Natural killer cell (primary cell): ENCODE measurements at regions not wholly inside any gene's neighbourhood (a gene's known extent, or its start where the extent isn't known, plus 50 kb on each side); places are given as distances from the start of the nearest gene placed in this dataset.

Source experiments
- ATAC-seq, 3 donors: fragments of 150-1000 bp in 2 of 3; fragments of 200-7000 bp in 1 of 3; cut with Tn5 transposase; 1 replicate in 1 of 3; 2 replicates in 2 of 3; pipeline ENCODE4 v1.10.0; 2021; ENCODE audit warnings: mild to moderate bottlenecking in 2 of 3, moderate library complexity in 2 of 3
- DNase-seq, 2 donors: peaks; one replicate each; pipeline versions ENCODE4 v3.0.0 to v3.0.0-alpha.2; 2013 to 2021; ENCODE audit warnings: mixed read lengths in 1 of 2
- H3K27ac ChIP-seq: one replicate; pipeline ENCODE4 v1.5.1; 2013; ENCODE audit warnings: mild to moderate bottlenecking, low read length
- H3K27me3 ChIP-seq: one replicate; pipeline ENCODE4 v1.6.1; 2013; ENCODE audit warnings: low read length; ENCODE audit not compliant: control insufficient read depth, insufficient read depth
- H3K36me3 ChIP-seq: one replicate; pipeline ENCODE4 v1.6.1; 2013; ENCODE audit warnings: low read length; ENCODE audit not compliant: control insufficient read depth, insufficient read depth
- H3K4me1 ChIP-seq: one replicate; pipeline ENCODE4 v1.6.1; 2013; ENCODE audit warnings: low read length; ENCODE audit not compliant: control insufficient read depth, insufficient read depth
- H3K4me3 ChIP-seq: one replicate; pipeline ENCODE4 v1.5.1; 2013; ENCODE audit warnings: low read length
- H3K9me3 ChIP-seq: one replicate; pipeline ENCODE4 v1.6.1; 2013; ENCODE audit warnings: low read length; ENCODE audit not compliant: control insufficient read depth, insufficient read depth
- H3K27ac Mint-ChIP-seq, 2 donors: one replicate each; pipeline ENCODE4 v1.8.0; 2022; ENCODE audit warnings: mild to moderate bottlenecking in 2 of 2, mixed read lengths in 2 of 2, moderate library complexity in 1 of 2
- H3K27me3 Mint-ChIP-seq, 2 donors: one replicate each; pipeline ENCODE4 v1.8.0; 2022; ENCODE audit warnings: low read depth in 2 of 2, mixed read lengths in 2 of 2
- H3K36me3 Mint-ChIP-seq: one replicate; pipeline ENCODE4 v1.8.0; 2022; ENCODE audit warnings: mixed read lengths
- H3K4me1 Mint-ChIP-seq, 2 donors: one replicate each; pipeline ENCODE4 v1.8.0; 2022; ENCODE audit warnings: mixed read lengths in 2 of 2
- H3K4me3 Mint-ChIP-seq: one replicate; pipeline ENCODE4 v1.8.0; 2022; ENCODE audit warnings: mild to moderate bottlenecking, moderate library complexity, mixed read lengths
- H3K9me3 Mint-ChIP-seq, 2 donors: one replicate each; pipeline ENCODE4 v1.8.0; 2022; ENCODE audit warnings: mixed read lengths in 2 of 2
- CTCF ChIP-seq: fragments of 200-600 bp; IDR thresholded peaks from one replicate; pipeline ENCODE4 v1.8.0; 2022; ENCODE audit warnings: antibody characterized with exemption
- WGBS: methylation state at CpG from one replicate; pipeline ENCODE4 v1.1.7; 2013; ENCODE audit warnings: missing lambda C conversion rate; ENCODE audit not compliant: insufficient coverage; 5-methylcytosine and 5-hydroxymethylcytosine counted together
- intact Hi-C: fragments of 100-400 bp; cut with micrococcal nuclease; formaldehyde crosslinking; loops from one replicate; pipeline ENCODE4 v1.14.2; 2022

- 20% methylated on average over 1 of the region's 1 CpG for WGBS
- H3K4me1 ChIP-seq: peaks cover 4% of the 10 kb centered on the region
- Mint-ChIP-seq H3K4me3 (no peak overlapping the region), H3K27me3 (peaks cover 8 to 9% of the 10 kb centered on the region in 2 donors), H3K4me1 (no peaks in the 10 kb centered on the region), H3K27ac (no peak overlapping the region), H3K36me3 (no peaks in the 10 kb centered on the region), H3K9me3 (no peaks in the 10 kb centered on the region)
- H3K4me3 ChIP-seq: no peak overlapping the region
- H3K9me3 ChIP-seq: no peaks in the 10 kb centered on the region
- DNase-seq (no peak), ATAC-seq (no peak)
- H3K36me3 ChIP-seq: no peaks in the 10 kb centered on the region
- intact Hi-C loops: no loop called here
- no peak overlapping the region for H3K27ac ChIP-seq
- no peaks in the 10 kb centered on the region for H3K27me3 ChIP-seq
- no peak for TF ChIP-seq CTCF
Observed at GRCh38 chr10:47056247-47056510, 145.0 kb downstream of the PTPN20 start.

GRCh38 chr10:47057471-47057870 lies 146.2 kb downstream of the PTPN20 start:
- H3K4me3 Mint-ChIP-seq: no peak overlapping the region
- no peak overlapping the region for H3K27ac ChIP-seq
- H3K36me3 Mint-ChIP-seq: no peaks in the 10 kb centered on the region
- no peak for TF ChIP-seq CTCF
- ATAC-seq (no peak), DNase-seq (no peak)
- intact Hi-C loops: no loop called here
- no peak overlapping the region for H3K27ac Mint-ChIP-seq
- H3K4me1 Mint-ChIP-seq: no peaks in the 10 kb centered on the region
- H3K9me3 ChIP-seq: no peaks in the 10 kb centered on the region
- no peak overlapping the region for H3K4me3 ChIP-seq
- peaks cover 8 to 9% of the 10 kb centered on the region in 2 donors for H3K27me3 Mint-ChIP-seq
- H3K27me3 ChIP-seq: no peaks in the 10 kb centered on the region
- 91% methylated on average over 6 of the region's 6 CpGs for WGBS
- H3K36me3 ChIP-seq: no peaks in the 10 kb centered on the region
- no peaks in the 10 kb centered on the region for H3K9me3 Mint-ChIP-seq
- peaks cover 4% of the 10 kb centered on the region for H3K4me1 ChIP-seq

GRCh38 chr10:47058032-47058702 lies 146.9 kb downstream of the PTPN20 start:
- 91% methylated on average over 9 of the region's 9 CpGs for WGBS
- Mint-ChIP-seq H3K4me3 (no peak overlapping the region), H3K9me3 (no peaks in the 10 kb centered on the region), H3K27ac (no peak overlapping the region), H3K4me1 (no peaks in the 10 kb centered on the region), H3K27me3 (peaks cover 8 to 9% of the 10 kb centered on the region in 2 donors), H3K36me3 (no peaks in the 10 kb centered on the region)
- H3K27me3 ChIP-seq: no peaks in the 10 kb centered on the region
- no peak overlapping the region for H3K27ac ChIP-seq
- no peak for ATAC-seq
- H3K4me3 ChIP-seq: no peak overlapping the region
- TF ChIP-seq CTCF: no peak
- H3K9me3 ChIP-seq: no peaks in the 10 kb centered on the region
- peaks cover 4% of the 10 kb centered on the region for H3K4me1 ChIP-seq
- H3K36me3 ChIP-seq: no peaks in the 10 kb centered on the region
- DNase-seq: no peak
- intact Hi-C loops: no loop called here

GRCh38 chr10:47058961-47059391 lies 147.7 kb downstream of the PTPN20 start:
- intact Hi-C loops: no loop called here
- Histone ChIP-seq H3K4me3 (no peak overlapping the region), H3K9me3 (no peaks in the 10 kb centered on the region), H3K4me1 (peaks cover 4% of the 10 kb centered on the region), H3K27ac (no peak overlapping the region), H3K27me3 (no peaks in the 10 kb centered on the region), H3K36me3 (no peaks in the 10 kb centered on the region)
- TF ChIP-seq CTCF: no peak
- H3K27ac Mint-ChIP-seq: no peak overlapping the region
- no peak for ATAC-seq
- 91% methylated on average over 11 of the region's 11 CpGs for WGBS
- peaks cover 8 to 9% of the 10 kb centered on the region in 2 donors for H3K27me3 Mint-ChIP-seq
- no peaks in the 10 kb centered on the region for H3K9me3 Mint-ChIP-seq
- H3K4me3 Mint-ChIP-seq: no peak overlapping the region
- H3K4me1 Mint-ChIP-seq: no peaks in the 10 kb centered on the region
- no peak for DNase-seq
- no peaks in the 10 kb centered on the region for H3K36me3 Mint-ChIP-seq
